Adrenal gland (tissue), 5 donors: ENCODE measurements at regions not wholly inside any gene's neighbourhood (a gene's known extent, or its start where the extent isn't known, plus 50 kb on each side); places are given as distances from the start of the nearest gene placed in this dataset.

ENCODE experiments used
- CTCF ChIP-seq, 6 experiments: fragments of 450-650 bp in 4 of 6; fragments of 200-600 bp in 2 of 6; sonication (generic) in 1 of 6; IDR thresholded peaks; 1 replicate in 5 of 6; 2 replicates in 1 of 6; pipeline versions ENCODE4 v1.5.1 to v1.8.0; 2016 to 2021; ENCODE audit warnings: antibody characterized with exemption in 6 of 6, mild to moderate bottlenecking in 2 of 6, moderate library complexity in 1 of 6
- POLR2A ChIP-seq, 2 donors: fragments of 450-650 bp; IDR thresholded peaks; one replicate each; pipeline ENCODE4 v1.6.1; 2017; ENCODE audit warnings: antibody characterized with exemption in 2 of 2, mild to moderate bottlenecking in 2 of 2, moderate library complexity in 1 of 2
- donor health status: DM: no; HTN: no; CAD: no.

GRCh38 chr7:98470485-98471240 is 69.8 kb upstream of the BAIAP2L1 start:
- TF ChIP-seq CTCF (IDR thresholded peaks at IDR 0.05) (no peak), POLR2A (IDR thresholded peaks at IDR 0.05) (no peak)
